ENCODE measurements at regions not wholly inside any gene's neighbourhood (a gene's known extent, or its start where the extent isn't known, plus 50 kb on each side); places are given as distances from the start of the nearest gene placed in this dataset.

DNA sequence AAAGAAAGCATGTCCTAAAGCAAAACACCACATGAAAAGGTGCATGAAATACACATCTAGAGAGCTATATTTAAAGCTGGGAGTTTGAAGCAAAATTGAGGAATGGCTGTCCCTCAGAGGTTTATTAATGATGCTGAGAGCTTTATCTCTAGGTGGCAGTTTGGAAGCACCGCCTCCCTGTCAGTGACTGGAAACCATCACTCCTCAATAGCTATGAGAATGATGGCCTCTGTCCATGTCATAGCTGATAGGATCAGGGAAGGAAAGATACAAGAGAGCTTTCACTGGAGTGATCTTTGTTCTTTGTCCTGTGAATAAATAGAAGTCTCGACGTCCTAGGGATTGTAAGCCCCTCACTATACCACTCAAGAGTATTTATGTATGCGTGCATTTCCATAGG, 110.5 kb downstream of the NUDT12 start:
- TF ChIP-seq, protein P1, sequence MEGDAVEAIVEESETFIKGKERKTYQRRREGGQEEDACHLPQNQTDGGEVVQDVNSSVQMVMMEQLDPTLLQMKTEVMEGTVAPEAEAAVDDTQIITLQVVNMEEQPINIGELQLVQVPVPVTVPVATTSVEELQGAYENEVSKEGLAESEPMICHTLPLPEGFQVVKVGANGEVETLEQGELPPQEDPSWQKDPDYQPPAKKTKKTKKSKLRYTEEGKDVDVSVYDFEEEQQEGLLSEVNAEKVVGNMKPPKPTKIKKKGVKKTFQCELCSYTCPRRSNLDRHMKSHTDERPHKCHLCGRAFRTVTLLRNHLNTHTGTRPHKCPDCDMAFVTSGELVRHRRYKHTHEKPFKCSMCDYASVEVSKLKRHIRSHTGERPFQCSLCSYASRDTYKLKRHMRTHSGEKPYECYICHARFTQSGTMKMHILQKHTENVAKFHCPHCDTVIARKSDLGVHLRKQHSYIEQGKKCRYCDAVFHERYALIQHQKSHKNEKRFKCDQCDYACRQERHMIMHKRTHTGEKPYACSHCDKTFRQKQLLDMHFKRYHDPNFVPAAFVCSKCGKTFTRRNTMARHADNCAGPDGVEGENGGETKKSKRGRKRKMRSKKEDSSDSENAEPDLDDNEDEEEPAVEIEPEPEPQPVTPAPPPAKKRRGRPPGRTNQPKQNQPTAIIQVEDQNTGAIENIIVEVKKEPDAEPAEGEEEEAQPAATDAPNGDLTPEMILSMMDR (IDR thresholded peaks at IDR 0.05) = no peak
- TF ChIP-seq POLR2AphosphoS5 (IDR thresholded peaks at IDR 0.05) (no peak), EP300 (IDR thresholded peaks at IDR 0.05) (no peak), POLR2A (IDR thresholded peaks at IDR 0.05; ENCODE audit: low read depth) (no peak)
- H3K27me3 ChIP-seq = no peaks in the 10 kb centered on the region

DNA sequence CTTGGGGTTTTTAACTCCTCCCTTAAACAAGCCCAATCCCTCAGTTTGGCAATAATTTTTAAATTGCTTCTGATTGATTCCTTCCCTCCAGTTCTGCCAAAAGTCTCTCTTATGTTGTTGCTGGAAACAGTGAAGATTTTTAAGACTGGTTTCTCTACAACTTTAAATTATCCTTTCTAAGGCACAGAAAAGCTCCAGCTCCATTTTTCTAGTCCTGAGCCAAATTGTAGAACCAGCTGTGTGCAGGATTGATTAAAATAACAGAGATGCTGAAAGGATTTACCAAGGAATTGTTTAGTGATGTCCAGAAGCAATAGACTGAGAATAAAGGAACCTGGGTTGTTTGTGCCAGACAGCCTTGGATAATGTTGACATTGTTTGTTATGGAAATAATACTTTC, 111.3 kb downstream of the NUDT12 start:
- Histone ChIP-seq H3K27ac (replicated peaks in 1 of 4) (no peak overlapping the region), H3K36me3 (no peaks in the 10 kb centered on the region), H3K27me3 (no peaks in the 10 kb centered on the region), H3K4me1 (no peaks in the 10 kb centered on the region), H3K9me3 (no peaks in the 10 kb centered on the region), H3K4me3 (no peak overlapping the region)
- TF ChIP-seq POLR2A (IDR thresholded peaks at IDR 0.05; ENCODE audit: low read depth) (no peak), EP300 (IDR thresholded peaks at IDR 0.05) (no peak), POLR2AphosphoS5 (IDR thresholded peaks at IDR 0.05) (no peak)
- TF ChIP-seq, protein P1 (IDR thresholded peaks at IDR 0.05) = no peak
- intact Hi-C loops (cut with DNase I) = no loop called here
- no peak for DNase-seq (ENCODE audit: extremely low spot score)

More for the DNA sequence above, 110.5 kb downstream of the NUDT12 start:
- WGBS = 85% methylated on average over 4 of the region's 4 CpGs
- Histone ChIP-seq H3K4me1 (no peaks in the 10 kb centered on the region), H3K9me3 (no peaks in the 10 kb centered on the region), H3K36me3 (no peaks in the 10 kb centered on the region), H3K27ac (replicated peaks in 1 of 4) (no peak overlapping the region), H3K4me3 (no peak overlapping the region)
- intact Hi-C loops (cut with DNase I) = no loop called here
- no peak for DNase-seq (ENCODE audit: extremely low spot score)

DNA sequence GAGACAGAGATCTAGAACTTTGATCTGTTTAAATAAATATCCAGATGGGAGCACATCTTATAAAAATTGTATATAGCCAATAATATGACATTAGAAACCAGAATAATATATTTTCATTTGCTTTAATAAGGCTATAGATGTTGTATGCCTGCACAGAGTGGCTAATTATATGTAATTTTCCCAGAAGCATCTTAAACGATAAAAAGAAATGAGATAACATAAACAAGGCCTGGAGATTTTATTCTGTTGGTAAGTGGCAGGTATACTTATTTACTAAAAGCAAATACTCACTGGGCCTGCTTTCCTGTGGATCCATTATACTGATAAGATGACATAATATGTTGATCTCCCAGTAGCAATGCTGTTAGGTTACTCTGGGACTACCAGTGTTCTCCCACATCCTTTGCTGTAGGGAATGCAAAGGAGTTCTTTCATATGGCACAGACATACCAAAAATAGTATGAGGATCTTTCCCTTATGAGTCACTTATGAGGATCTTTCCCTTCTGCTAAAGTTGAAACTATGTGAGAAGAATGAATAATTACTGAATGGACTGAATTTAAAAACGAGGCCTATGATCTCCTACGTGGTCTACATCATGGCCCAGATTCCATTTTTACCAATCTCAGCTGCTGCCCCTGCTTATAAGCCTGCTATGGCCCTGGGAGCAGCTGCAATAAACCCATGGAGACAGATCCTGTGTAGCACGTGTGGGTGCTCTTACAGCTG, 112.1 kb downstream of the NUDT12 start:
- no peaks in the 10 kb centered on the region for H3K4me1 ChIP-seq
- H3K27me3 ChIP-seq = no peaks in the 10 kb centered on the region
- no peak for TF ChIP-seq POLR2A (IDR thresholded peaks at IDR 0.05; ENCODE audit: low read depth)
- no peak for TF ChIP-seq POLR2AphosphoS5 (IDR thresholded peaks at IDR 0.05)
- no peak for TF ChIP-seq EP300 (IDR thresholded peaks at IDR 0.05)
- TF ChIP-seq, protein P1 (IDR thresholded peaks at IDR 0.05) = no peak
- H3K9me3 ChIP-seq = no peaks in the 10 kb centered on the region
- no peak overlapping the region for H3K4me3 ChIP-seq
- intact Hi-C loops (cut with DNase I) = no loop called here
- no peaks in the 10 kb centered on the region for H3K36me3 ChIP-seq
- DNase-seq (ENCODE audit: extremely low spot score) = no peak
- 74% methylated on average over 4 of the region's 4 CpGs for WGBS
- H3K27ac ChIP-seq (replicated peaks in 1 of 4) = no peak overlapping the region

DNA sequence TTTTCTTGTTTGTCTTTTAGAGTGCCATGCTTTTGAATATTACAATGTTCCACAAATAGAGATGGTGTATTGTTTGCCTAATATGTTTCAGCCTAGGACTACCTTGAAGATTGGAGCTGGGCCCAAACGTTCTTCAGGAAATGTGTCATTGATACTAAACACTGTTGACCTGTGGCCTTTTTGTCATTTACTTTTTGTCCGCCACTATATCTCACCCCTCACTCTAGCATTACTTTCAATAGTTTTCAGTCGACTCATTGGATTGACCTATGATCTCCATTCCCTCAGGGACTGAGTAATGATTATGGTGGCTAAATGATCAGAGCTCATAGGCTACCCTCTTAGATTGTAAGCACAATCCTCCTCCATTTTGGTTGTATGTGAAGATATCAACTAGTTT, 115.8 kb downstream of the NUDT12 start:
- 55% methylated on average over 3 of the region's 3 CpGs for WGBS
- intact Hi-C loops (cut with DNase I) = no loop called here
- no peaks in the 10 kb centered on the region for H3K27me3 ChIP-seq
- no peak overlapping the region for H3K27ac ChIP-seq (replicated peaks in 1 of 4)
- H3K4me3 ChIP-seq = no peak overlapping the region
- no peak for DNase-seq (ENCODE audit: extremely low spot score)
- no peaks in the 10 kb centered on the region for H3K4me1 ChIP-seq
- TF ChIP-seq, protein P1 (IDR thresholded peaks at IDR 0.05) = no peak
- TF ChIP-seq EP300 (IDR thresholded peaks at IDR 0.05) = no peak
- no peak for TF ChIP-seq POLR2AphosphoS5 (IDR thresholded peaks at IDR 0.05)
- TF ChIP-seq POLR2A (IDR thresholded peaks at IDR 0.05; ENCODE audit: low read depth) = no peak
- H3K36me3 ChIP-seq = no peaks in the 10 kb centered on the region
- no peaks in the 10 kb centered on the region for H3K9me3 ChIP-seq

Measured in esophagus muscularis mucosa (tissue), 4 donors.